Fibroblast of skin of right biceps (primary cell): ENCODE measurements at regions not wholly inside any gene's neighbourhood (a gene's known extent, or its start where the extent isn't known, plus 50 kb on each side); places are given as distances from the start of the nearest gene placed in this dataset.
"Not testable (repeated sequence)": the region's sequence is repeated elsewhere in the genome, so short reads cannot be mapped to it uniquely, and the experiment has no call there.

ENCODE experiments used
- DNase-seq: peaks from one replicate; pipeline ENCODE4 v3.0.0-alpha.2; 2013

- no peak for DNase-seq
These were observed 354.9 kb upstream of the ADAMTS5 start for GRCh38 chr21:27321791-27322190.

GRCh38 chr21:27320868-27321267 lies 354.0 kb upstream of the ADAMTS5 start:
- no peak for DNase-seq

GRCh38 chr21:27317601-27318000 lies 350.7 kb upstream of the ADAMTS5 start:
- not testable (repeated sequence) for DNase-seq

- DNase-seq: no peak
These were observed 348.5 kb upstream of the ADAMTS5 start for GRCh38 chr21:27315373-27315772.

- peak; percentile 80 for DNase-seq
These were observed 347.2 kb upstream of the ADAMTS5 start for GRCh38 chr21:27314131-27314530.

- DNase-seq: no peak
These were observed 340.2 kb upstream of the ADAMTS5 start for GRCh38 chr21:27306791-27307775.

GRCh38 chr21:27306206-27306605 lies 339.3 kb upstream of the ADAMTS5 start:
- DNase-seq: no peak

- DNase-seq: peak; percentile 74
These were observed 334.3 kb upstream of the ADAMTS5 start for GRCh38 chr21:27301220-27301619.

- DNase-seq: peak; percentile 85
These were observed 333.9 kb upstream of the ADAMTS5 start for GRCh38 chr21:27300770-27301169.

GRCh38 chr21:27298465-27298864 lies 331.6 kb upstream of the ADAMTS5 start:
- DNase-seq: no peak

- DNase-seq: no peak
These were observed 326.4 kb upstream of the ADAMTS5 start for GRCh38 chr21:27293239-27293638.

- DNase-seq: no peak
These were observed 325.9 kb upstream of the ADAMTS5 start for GRCh38 chr21:27292783-27293182.

GRCh38 chr21:27292229-27292628 lies 325.3 kb upstream of the ADAMTS5 start:
- DNase-seq: no peak

- DNase-seq: peak; percentile 62
These were observed 324.1 kb upstream of the ADAMTS5 start for GRCh38 chr21:27291006-27291405.

- DNase-seq: no peak
These were observed 323.1 kb upstream of the ADAMTS5 start for GRCh38 chr21:27290028-27290427.

GRCh38 chr21:27286760-27287159 lies 319.9 kb upstream of the ADAMTS5 start:
- DNase-seq: no peak

- peak; percentile 64 for DNase-seq
These were observed 310.2 kb upstream of the ADAMTS5 start for GRCh38 chr21:27277110-27277509.

GRCh38 chr21:27275294-27275927 lies 308.5 kb upstream of the ADAMTS5 start:
- DNase-seq: peak; percentile 90

- peak; percentile 92 for DNase-seq
These were observed 302.8 kb upstream of the ADAMTS5 start for GRCh38 chr21:27269644-27270043.

- DNase-seq: peak; percentile 81
These were observed 301.4 kb upstream of the ADAMTS5 start for GRCh38 chr21:27268290-27268689.

- DNase-seq: no peak
These were observed 299.1 kb upstream of the ADAMTS5 start for GRCh38 chr21:27265949-27266348.

GRCh38 chr21:27265492-27265891 lies 298.6 kb upstream of the ADAMTS5 start:
- DNase-seq: no peak

- DNase-seq: no peak
These were observed 294.8 kb upstream of the ADAMTS5 start for GRCh38 chr21:27261676-27262075.

GRCh38 chr21:27260728-27261127 lies 293.8 kb upstream of the ADAMTS5 start:
- DNase-seq: no peak
